Spleen (tissue), 11 donors: ENCODE measurements at regions not wholly inside any gene's neighbourhood (a gene's known extent, or its start where the extent isn't known, plus 50 kb on each side); places are given as distances from the start of the nearest gene placed in this dataset.

Experiments used
- DNase-seq: peaks from one replicate; pipeline ENCODE4 v3.0.0-alpha.2; 2020
- H3K27ac ChIP-seq, 8 donors: fragments of 200-600 bp; sonication (generic) in 7 of 8; 1 replicate in 4 of 8; 2 replicates in 4 of 8; pipeline versions ENCODE4 v1.5.0 to v1.8.0; 2016 to 2021; ENCODE audit warnings: inconsistent platforms in 4 of 8, mild to moderate bottlenecking in 4 of 8, moderate library complexity in 1 of 8
- H3K27me3 ChIP-seq, 7 donors: fragments of 200-600 bp; sonication (generic) in 6 of 7; replicated peaks in 1 of 7; 1 replicate in 4 of 7; 2 replicates in 3 of 7; pipeline versions ENCODE4 v1.5.0 to v1.8.0; 2016 to 2021; ENCODE audit warnings: inconsistent platforms in 3 of 7, mild to moderate bottlenecking in 1 of 7
- H3K36me3 ChIP-seq, 6 donors: fragments of 200-600 bp; sonication (generic) in 5 of 6; 1 replicate in 4 of 6; 2 replicates in 2 of 6; pipeline versions ENCODE4 v1.5.0 to v1.8.0; 2016 to 2021; ENCODE audit warnings: inconsistent platforms in 2 of 6
- H3K4me1 ChIP-seq, 6 donors: fragments of 200-600 bp; sonication (generic) in 5 of 6; 1 replicate in 3 of 6; 2 replicates in 3 of 6; pipeline versions ENCODE4 v1.5.0 to v1.8.0; 2016 to 2021; ENCODE audit warnings: inconsistent platforms in 3 of 6
- H3K4me3 ChIP-seq, 8 donors: fragments of 200-600 bp; sonication (generic) in 7 of 8; 1 replicate in 4 of 8; 2 replicates in 4 of 8; pipeline versions ENCODE4 v1.5.0 to v1.8.0; 2016 to 2021; ENCODE audit warnings: inconsistent platforms in 4 of 8, mild to moderate bottlenecking in 4 of 8, moderate library complexity in 2 of 8
- H3K9me3 ChIP-seq, 8 donors: fragments of 200-600 bp; sonication (generic) in 7 of 8; 1 replicate in 4 of 8; 2 replicates in 4 of 8; pipeline versions ENCODE4 v1.5.0 to v1.8.0; 2016 to 2021; ENCODE audit warnings: inconsistent platforms in 4 of 8
- POLR2A ChIP-seq, 3 donors: fragments of 450-650 bp; IDR thresholded peaks; one replicate each; pipeline ENCODE4 v1.5.1; 2017; ENCODE audit warnings: antibody characterized with exemption in 3 of 3, mild to moderate bottlenecking in 1 of 3
- POLR2AphosphoS5 ChIP-seq, 3 donors: sonication (generic); formaldehyde crosslinking; IDR thresholded peaks; one replicate each; pipeline ENCODE4 v1.5.1; 2017; ENCODE audit warnings: antibody characterized with exemption in 3 of 3
- WGBS, 5 donors: extraction: QIAGEN DNeasy Blood & Tissue Kit in 3 of 5; methylation state at CpG; one replicate each; pipeline versions ENCODE4 v1.1.5 to v1.1.7; 2013 to 2018; 5-methylcytosine and 5-hydroxymethylcytosine counted together
- intact Hi-C: fragments of 100-400 bp; cut with DNase I; formaldehyde crosslinking; loops from one replicate; pipeline ENCODE4 v1.15.0; 2023; ENCODE audit warnings: low total_unique reads
- TF ChIP-seq, protein P1 (sequence below), 11 experiments: fragments of 200-600 bp in 7 of 11; fragments of 450-650 bp in 4 of 11; sonication (generic) in 4 of 11; IDR thresholded peaks in 8 of 11; conservative IDR thresholded peaks in 3 of 11; 1 replicate in 7 of 11; 2 replicates in 4 of 11; pipeline versions ENCODE4 v1.4.0 to v1.8.0; 2016 to 2021; ENCODE audit warnings: antibody characterized with exemption in 11 of 11, inconsistent platforms in 4 of 11, mild to moderate bottlenecking in 1 of 11
- donor health status: healthy with polysubstance abuse.
- donor health status: DM: no; HTN: no; CAD: no; lungs with moderate emphysema.
- donor health status: DM: no; HTN: no; CAD: no.
- donor health status: Bipolar disorder and iron deficiency.
- donor health status: healthy.
- donor health status: DM: no; HTN: no; CAD: no.
- donor health status: DM: yes; HTN: yes; CAD: no.

DNA sequence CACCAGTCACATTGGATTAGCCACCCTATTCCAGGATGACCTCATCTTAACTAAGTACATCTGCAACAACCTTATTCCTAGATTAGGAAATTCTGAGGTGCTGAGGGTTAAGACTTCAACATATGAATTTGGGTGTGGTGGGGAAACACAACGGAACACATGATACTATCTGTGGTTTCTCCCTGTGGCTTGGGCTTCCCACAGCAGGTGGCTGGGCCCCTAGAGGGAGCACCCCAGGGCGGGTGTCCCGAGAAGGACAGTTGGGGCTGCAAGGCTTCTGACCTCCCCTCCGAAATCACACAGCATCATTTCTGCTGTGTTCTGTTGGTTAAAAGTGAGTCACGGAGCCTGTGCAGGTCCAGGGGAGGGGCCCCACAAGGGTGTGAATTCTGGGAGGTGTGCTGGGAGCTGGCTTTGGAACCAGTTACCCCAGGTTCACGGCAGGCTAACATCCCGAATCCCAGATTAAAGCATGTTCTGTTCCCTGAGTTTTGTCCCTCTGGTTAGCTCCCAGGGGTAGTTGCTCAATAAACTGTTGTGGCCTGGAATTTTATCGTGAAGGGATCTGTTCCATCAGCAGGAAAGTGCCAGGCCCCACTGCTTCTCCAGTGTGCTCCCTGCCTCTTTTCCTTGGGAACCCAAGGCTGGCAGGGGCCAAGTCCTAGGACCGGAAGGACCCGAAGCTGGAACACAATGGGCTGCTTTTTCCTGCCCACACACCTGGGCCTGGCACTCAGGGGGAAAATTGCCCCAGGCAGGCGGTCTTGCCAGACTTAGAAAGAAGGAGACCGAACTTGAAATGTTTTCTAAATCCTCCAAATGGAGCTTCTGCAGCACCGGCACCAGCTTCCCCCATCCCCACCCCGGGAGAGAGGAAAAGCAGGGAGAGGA, 154.0 kb upstream of the WNT4 start:
- Histone ChIP-seq H3K27ac (no peak overlapping the region), H3K4me3 (no peak overlapping the region), H3K4me1 (peaks cover 0 to 9% (median 1%) of the 10 kb centered on the region in 6 donors), H3K9me3 (peaks cover 0 to 9% (median 0%) of the 10 kb centered on the region in 8 donors), H3K36me3 (no peaks in the 10 kb centered on the region), H3K27me3 (peaks cover 0 to 77% (median 6%) of the 10 kb centered on the region in 7 donors)
- DNase-seq, result no peak
- WGBS, 5 donors, result 38 to 61% (median 48%) methylated on average over 11 to 14 of the region's 14 CpGs
- intact Hi-C loops, result no loop called here
- no peak for TF ChIP-seq POLR2AphosphoS5 (IDR thresholded peaks at IDR 0.05)
- TF ChIP-seq, protein P1, sequence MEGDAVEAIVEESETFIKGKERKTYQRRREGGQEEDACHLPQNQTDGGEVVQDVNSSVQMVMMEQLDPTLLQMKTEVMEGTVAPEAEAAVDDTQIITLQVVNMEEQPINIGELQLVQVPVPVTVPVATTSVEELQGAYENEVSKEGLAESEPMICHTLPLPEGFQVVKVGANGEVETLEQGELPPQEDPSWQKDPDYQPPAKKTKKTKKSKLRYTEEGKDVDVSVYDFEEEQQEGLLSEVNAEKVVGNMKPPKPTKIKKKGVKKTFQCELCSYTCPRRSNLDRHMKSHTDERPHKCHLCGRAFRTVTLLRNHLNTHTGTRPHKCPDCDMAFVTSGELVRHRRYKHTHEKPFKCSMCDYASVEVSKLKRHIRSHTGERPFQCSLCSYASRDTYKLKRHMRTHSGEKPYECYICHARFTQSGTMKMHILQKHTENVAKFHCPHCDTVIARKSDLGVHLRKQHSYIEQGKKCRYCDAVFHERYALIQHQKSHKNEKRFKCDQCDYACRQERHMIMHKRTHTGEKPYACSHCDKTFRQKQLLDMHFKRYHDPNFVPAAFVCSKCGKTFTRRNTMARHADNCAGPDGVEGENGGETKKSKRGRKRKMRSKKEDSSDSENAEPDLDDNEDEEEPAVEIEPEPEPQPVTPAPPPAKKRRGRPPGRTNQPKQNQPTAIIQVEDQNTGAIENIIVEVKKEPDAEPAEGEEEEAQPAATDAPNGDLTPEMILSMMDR (IDR thresholded peaks at IDR 0.05 in 8 of 11, conservative IDR thresholded peaks at IDR 0.05 in 3 of 11), result no peak
- TF ChIP-seq POLR2A (IDR thresholded peaks at IDR 0.05), result no peak

- Histone ChIP-seq H3K36me3 (no peaks in the 10 kb centered on the region), H3K27me3 (peaks cover 0 to 68% (median 6%) of the 10 kb centered on the region in 7 donors), H3K4me3 (no peak overlapping the region), H3K4me1 (no peaks in the 10 kb centered on the region), H3K27ac (no peak overlapping the region), H3K9me3 (peaks cover 0 to 10% (median 0%) of the 10 kb centered on the region in 8 donors)
- no peak for DNase-seq
- TF ChIP-seq POLR2AphosphoS5 (IDR thresholded peaks at IDR 0.05) (no peak), POLR2A (IDR thresholded peaks at IDR 0.05) (no peak)
- TF ChIP-seq, protein P1 (IDR thresholded peaks at IDR 0.05 in 8 of 11, conservative IDR thresholded peaks at IDR 0.05 in 3 of 11), result no peak
- intact Hi-C loops, result no loop called here
- 56 to 89% (median 67%) methylated on average over 1 of the region's 1 CpG for WGBS, 5 donors
Measured at GRCh38 chr1:22297999-22298398, 153.7 kb upstream of the ZBTB40 start.

DNA sequence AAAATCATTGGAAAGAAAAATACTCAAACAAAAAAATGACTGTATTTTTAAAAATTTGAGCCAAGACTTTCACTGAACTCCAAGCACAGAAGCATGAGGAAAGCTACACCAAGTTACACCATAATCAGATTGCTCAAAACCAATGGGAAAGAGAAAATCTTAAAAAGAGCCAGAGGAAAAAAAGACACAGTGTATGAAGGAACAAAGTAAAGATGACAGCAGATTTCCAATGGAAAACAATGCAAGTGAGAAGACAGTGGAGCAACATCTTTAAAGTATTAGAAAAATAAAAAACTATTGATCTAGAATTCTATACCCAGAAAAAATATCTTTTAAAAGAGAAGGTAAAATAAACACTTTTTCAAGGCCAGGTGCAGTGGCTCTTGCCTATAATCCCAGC, 147.8 kb upstream of the ZBTB40 start:
- peaks cover 0 to 41% (median 0%) of the 10 kb centered on the region in 7 donors for H3K27me3 ChIP-seq
- no peaks in the 10 kb centered on the region for H3K36me3 ChIP-seq
- TF ChIP-seq POLR2AphosphoS5 (IDR thresholded peaks at IDR 0.05) (no peak), POLR2A (IDR thresholded peaks at IDR 0.05) (no peak)
- TF ChIP-seq, protein P1 (IDR thresholded peaks at IDR 0.05 in 8 of 11, conservative IDR thresholded peaks at IDR 0.05 in 3 of 11), result no peak
- no peak overlapping the region for H3K27ac ChIP-seq
- DNase-seq, result no peak
- no peaks in the 10 kb centered on the region for H3K4me1 ChIP-seq
- H3K4me3 ChIP-seq, result no peak overlapping the region
- H3K9me3 ChIP-seq, result peaks cover 0 to 16% (median 12%) of the 10 kb centered on the region in 8 donors
- intact Hi-C loops, result no loop called here

- intact Hi-C loops, result no loop called here
- H3K27me3 ChIP-seq, result peaks cover 0 to 21% (median 0%) of the 10 kb centered on the region in 7 donors
- TF ChIP-seq, protein P1 (IDR thresholded peaks at IDR 0.05 in 8 of 11, conservative IDR thresholded peaks at IDR 0.05 in 3 of 11), result no peak
- TF ChIP-seq POLR2A (IDR thresholded peaks at IDR 0.05) (no peak), POLR2AphosphoS5 (IDR thresholded peaks at IDR 0.05) (no peak)
- H3K4me3 ChIP-seq, result no peak overlapping the region
- no peak for DNase-seq
- WGBS, 5 donors, result 83 to 94% (median 90%) methylated on average over 2 of the region's 2 CpGs
- H3K36me3 ChIP-seq, result no peaks in the 10 kb centered on the region
- H3K27ac ChIP-seq, result no peak overlapping the region
- H3K9me3 ChIP-seq, result peaks cover 0 to 6% (median 0%) of the 10 kb centered on the region in 8 donors
- no peaks in the 10 kb centered on the region for H3K4me1 ChIP-seq
Measured at GRCh38 chr1:22309572-22309971, 142.1 kb upstream of the ZBTB40 start.
